SK-N-SH treated with all-trans-retinoic acid at 6 μM for 48 hours (cell line): ENCODE measurements at regions not wholly inside any gene's neighbourhood (a gene's known extent, or its start where the extent isn't known, plus 50 kb on each side); places are given as distances from the start of the nearest gene placed in this dataset.

Experiments
- ATAC-seq: fragments of 200-7000 bp; cut with Tn5 transposase; 3 replicates; pipeline ENCODE4 v1.9.1; 2020; ENCODE audit warnings: mild to moderate bottlenecking, moderate library complexity
- ARNTL ChIP-seq: fragments of 450-650 bp; formaldehyde crosslinking; IDR thresholded peaks from 2 replicates; pipeline ENCODE4 v1.5.0; 2020; ENCODE audit warnings: low read depth, mild to moderate bottlenecking, moderate library complexity, borderline replicate concordance
- BACH2 ChIP-seq: fragments of 250-450 bp; sonication (Bioruptor Pico); IDR thresholded peaks from 2 replicates; pipeline ENCODE4 v1.9.0; 2021; ENCODE audit warnings: mild to moderate bottlenecking, borderline replicate concordance
- CREB5 ChIP-seq: fragments of 250-450 bp; sonication (Bioruptor Pico); IDR thresholded peaks from 2 replicates; pipeline ENCODE4 v1.5.1; 2020; ENCODE audit warnings: low read depth, mild to moderate bottlenecking, moderate library complexity
- CSDC2 ChIP-seq: fragments of 250-450 bp; sonication (Bioruptor Pico); IDR thresholded peaks from 2 replicates; pipeline ENCODE4 v1.5.0; 2020; ENCODE audit warnings: mild to moderate bottlenecking, moderate library complexity
- ESRRG ChIP-seq: fragments of 250-450 bp; sonication (Bioruptor Pico); IDR thresholded peaks from 2 replicates; pipeline ENCODE4 v1.6.1; 2021; ENCODE audit warnings: mild to moderate bottlenecking
- GLIS3 ChIP-seq: fragments of 250-450 bp; sonication (Bioruptor Pico); IDR thresholded peaks from 2 replicates; pipeline ENCODE4 v1.5.0; 2020; ENCODE audit warnings: mild to moderate bottlenecking, moderate library complexity
- ISL1 ChIP-seq: fragments of 250-450 bp; sonication (Bioruptor Pico); IDR thresholded peaks from 2 replicates; pipeline ENCODE4 v2.1.2; 2022; ENCODE audit warnings: mild to moderate bottlenecking, moderate library complexity
- OSR1 ChIP-seq: fragments of 250-450 bp; sonication (Bioruptor Pico); IDR thresholded peaks from 2 replicates; pipeline ENCODE4 v1.8.0; 2022; ENCODE audit warnings: moderate library complexity, mild to moderate bottlenecking, inconsistent platforms
- PPARA ChIP-seq: fragments of 250-450 bp; sonication (Bioruptor Pico); IDR thresholded peaks from 2 replicates; pipeline ENCODE4 v1.5.0; 2020; ENCODE audit warnings: mild to moderate bottlenecking, borderline replicate concordance
- RARB ChIP-seq: fragments of 250-450 bp; sonication (Bioruptor Pico); IDR thresholded peaks from 2 replicates; pipeline ENCODE4 v1.8.0; 2021; ENCODE audit warnings: mild to moderate bottlenecking, moderate library complexity
- SNAI2 ChIP-seq: fragments of 250-450 bp; sonication (Bioruptor Pico); IDR thresholded peaks from 2 replicates; pipeline ENCODE4 v1.5.0; 2020; ENCODE audit warnings: mild to moderate bottlenecking, moderate library complexity
- ZC3H10 ChIP-seq: fragments of 250-450 bp; sonication (Bioruptor Pico); IDR thresholded peaks from 2 replicates; pipeline ENCODE4 v1.5.1; 2021; ENCODE audit warnings: mild to moderate bottlenecking, moderate library complexity
- ZFP3 ChIP-seq: fragments of 250-450 bp; sonication (Bioruptor Pico); IDR thresholded peaks from 2 replicates; pipeline ENCODE4 v1.5.0; 2020; ENCODE audit warnings: mild to moderate bottlenecking, moderate library complexity
- ZFP30 ChIP-seq: fragments of 450-650 bp; formaldehyde crosslinking; IDR thresholded peaks from 2 replicates; pipeline ENCODE4 v1.5.0; 2022; ENCODE audit warnings: mild to moderate bottlenecking, moderate library complexity
- ZNF565 ChIP-seq: fragments of 450-650 bp; formaldehyde crosslinking; conservative IDR thresholded peaks from 2 replicates; pipeline ENCODE4 v1.5.0; 2020; ENCODE audit warnings: low read depth, mild to moderate bottlenecking, moderate library complexity
- TF ChIP-seq, protein P1 (sequence below): fragments of 250-450 bp; sonication (Bioruptor Pico); IDR thresholded peaks from 2 replicates; pipeline ENCODE4 v1.5.0; 2020; ENCODE audit warnings: mild to moderate bottlenecking, moderate library complexity
- TF ChIP-seq, protein P2 (sequence below): fragments of 250-450 bp; sonication (Bioruptor Pico); IDR thresholded peaks from 2 replicates; pipeline ENCODE4 v1.8.0; 2020; ENCODE audit warnings: mild to moderate bottlenecking, moderate library complexity, borderline replicate concordance
- TF ChIP-seq, protein P3 (sequence below): fragments of 250-450 bp; sonication (Bioruptor Pico); IDR thresholded peaks from 2 replicates; pipeline ENCODE4 v1.5.1; 2021; ENCODE audit warnings: mild to moderate bottlenecking, moderate library complexity

- TF ChIP-seq SNAI2 (CRISPR knock-in tag) (no peak), ZFP30 (CRISPR knock-in tag) (no peak), OSR1 (CRISPR knock-in tag) (no peak), ZFP3 (no peak), ZNF565 (no peak), CSDC2 (CRISPR knock-in tag) (no peak)
- TF ChIP-seq, protein P1, sequence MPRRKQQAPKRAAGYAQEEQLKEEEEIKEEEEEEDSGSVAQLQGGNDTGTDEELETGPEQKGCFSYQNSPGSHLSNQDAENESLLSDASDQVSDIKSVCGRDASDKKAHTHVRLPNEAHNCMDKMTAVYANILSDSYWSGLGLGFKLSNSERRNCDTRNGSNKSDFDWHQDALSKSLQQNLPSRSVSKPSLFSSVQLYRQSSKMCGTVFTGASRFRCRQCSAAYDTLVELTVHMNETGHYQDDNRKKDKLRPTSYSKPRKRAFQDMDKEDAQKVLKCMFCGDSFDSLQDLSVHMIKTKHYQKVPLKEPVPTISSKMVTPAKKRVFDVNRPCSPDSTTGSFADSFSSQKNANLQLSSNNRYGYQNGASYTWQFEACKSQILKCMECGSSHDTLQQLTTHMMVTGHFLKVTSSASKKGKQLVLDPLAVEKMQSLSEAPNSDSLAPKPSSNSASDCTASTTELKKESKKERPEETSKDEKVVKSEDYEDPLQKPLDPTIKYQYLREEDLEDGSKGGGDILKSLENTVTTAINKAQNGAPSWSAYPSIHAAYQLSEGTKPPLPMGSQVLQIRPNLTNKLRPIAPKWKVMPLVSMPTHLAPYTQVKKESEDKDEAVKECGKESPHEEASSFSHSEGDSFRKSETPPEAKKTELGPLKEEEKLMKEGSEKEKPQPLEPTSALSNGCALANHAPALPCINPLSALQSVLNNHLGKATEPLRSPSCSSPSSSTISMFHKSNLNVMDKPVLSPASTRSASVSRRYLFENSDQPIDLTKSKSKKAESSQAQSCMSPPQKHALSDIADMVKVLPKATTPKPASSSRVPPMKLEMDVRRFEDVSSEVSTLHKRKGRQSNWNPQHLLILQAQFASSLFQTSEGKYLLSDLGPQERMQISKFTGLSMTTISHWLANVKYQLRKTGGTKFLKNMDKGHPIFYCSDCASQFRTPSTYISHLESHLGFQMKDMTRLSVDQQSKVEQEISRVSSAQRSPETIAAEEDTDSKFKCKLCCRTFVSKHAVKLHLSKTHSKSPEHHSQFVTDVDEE (CRISPR knock-in tag): no peak
- no peak for ATAC-seq
Measured at GRCh38 chr7:155865830-155866525, 53.7 kb upstream of the SHH start.

GRCh38 chr7:155864991-155865690 is 52.9 kb upstream of the SHH start:
- no peak for ATAC-seq
- no peak for TF ChIP-seq ZC3H10
- no peak for TF ChIP-seq CSDC2 (CRISPR knock-in tag)
- TF ChIP-seq ESRRG (CRISPR knock-in tag): no peak
- TF ChIP-seq CREB5 (CRISPR knock-in tag): no peak
- TF ChIP-seq ZFP3: no peak
- TF ChIP-seq BACH2 (CRISPR knock-in tag): no peak
- TF ChIP-seq, protein P2, sequence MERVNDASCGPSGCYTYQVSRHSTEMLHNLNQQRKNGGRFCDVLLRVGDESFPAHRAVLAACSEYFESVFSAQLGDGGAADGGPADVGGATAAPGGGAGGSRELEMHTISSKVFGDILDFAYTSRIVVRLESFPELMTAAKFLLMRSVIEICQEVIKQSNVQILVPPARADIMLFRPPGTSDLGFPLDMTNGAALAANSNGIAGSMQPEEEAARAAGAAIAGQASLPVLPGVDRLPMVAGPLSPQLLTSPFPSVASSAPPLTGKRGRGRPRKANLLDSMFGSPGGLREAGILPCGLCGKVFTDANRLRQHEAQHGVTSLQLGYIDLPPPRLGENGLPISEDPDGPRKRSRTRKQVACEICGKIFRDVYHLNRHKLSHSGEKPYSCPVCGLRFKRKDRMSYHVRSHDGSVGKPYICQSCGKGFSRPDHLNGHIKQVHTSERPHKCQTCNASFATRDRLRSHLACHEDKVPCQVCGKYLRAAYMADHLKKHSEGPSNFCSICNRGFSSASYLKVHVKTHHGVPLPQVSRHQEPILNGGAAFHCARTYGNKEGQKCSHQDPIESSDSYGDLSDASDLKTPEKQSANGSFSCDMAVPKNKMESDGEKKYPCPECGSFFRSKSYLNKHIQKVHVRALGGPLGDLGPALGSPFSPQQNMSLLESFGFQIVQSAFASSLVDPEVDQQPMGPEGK: no peak
- TF ChIP-seq ISL1 (CRISPR knock-in tag): no peak
- no peak for TF ChIP-seq RARB (CRISPR knock-in tag)

DNA sequence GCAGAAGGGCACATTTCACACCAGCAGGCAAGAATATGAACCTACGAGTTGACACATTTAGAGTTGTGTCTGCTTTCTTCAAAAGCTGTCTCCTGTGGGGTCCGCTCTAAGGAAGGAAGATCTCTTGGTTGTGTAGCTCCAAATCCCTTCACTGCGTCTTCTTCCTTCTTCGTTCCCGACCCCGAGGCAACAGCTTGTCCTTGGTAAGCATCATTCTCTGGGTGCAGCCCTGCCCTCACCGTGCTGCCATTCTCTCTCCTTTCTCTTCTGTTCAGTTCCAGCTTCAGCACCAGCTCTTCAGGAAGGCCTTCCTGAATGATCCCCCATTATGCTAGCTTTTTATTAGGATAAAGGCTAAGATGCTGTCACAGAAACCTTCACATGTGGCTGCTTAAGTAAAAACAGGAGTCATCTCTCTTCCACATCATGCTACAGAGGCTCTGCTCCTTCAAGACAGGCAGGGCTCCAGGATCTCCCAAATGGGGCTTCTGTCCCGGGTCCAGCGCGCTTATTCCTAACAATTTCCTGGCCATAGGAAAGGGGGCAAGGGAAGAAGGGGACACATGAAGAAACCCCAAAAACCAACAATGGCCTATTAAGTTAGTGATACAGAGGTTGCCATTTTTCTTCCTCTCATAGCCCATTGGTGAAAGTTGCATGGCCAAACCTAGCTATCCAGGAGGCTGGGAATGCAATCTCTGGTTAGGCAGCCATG is 52.2 kb upstream of the SHH start:
- ATAC-seq: no peak
- no peak for TF ChIP-seq ZFP30 (CRISPR knock-in tag)
- no peak for TF ChIP-seq PPARA
- no peak for TF ChIP-seq GLIS3
- TF ChIP-seq, all 23 proteins: peak for 0

DNA sequence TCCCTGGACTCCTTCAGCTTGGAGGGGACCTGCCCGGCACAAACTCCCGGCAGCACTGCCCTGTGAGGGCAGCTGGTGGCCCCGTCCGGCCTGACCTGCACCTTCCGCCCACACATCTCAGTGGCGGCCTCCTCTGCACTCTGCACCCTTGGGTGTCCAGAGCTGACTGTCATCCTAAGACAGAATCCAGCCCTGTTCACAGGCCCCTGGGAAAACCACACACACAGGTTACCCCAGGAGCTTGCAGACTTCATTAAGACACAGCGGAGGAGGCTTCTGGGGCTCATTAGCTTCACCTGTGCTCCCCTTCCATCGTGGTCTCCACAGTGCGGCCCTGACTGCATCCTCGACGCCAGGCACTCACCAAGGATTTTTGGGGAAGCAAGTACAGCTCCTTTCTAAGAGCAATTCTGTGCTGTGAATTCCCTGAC is 51.5 kb upstream of the SHH start:
- no peak for TF ChIP-seq ISL1 (CRISPR knock-in tag)
- TF ChIP-seq OSR1 (CRISPR knock-in tag): no peak
- TF ChIP-seq, protein P3, sequence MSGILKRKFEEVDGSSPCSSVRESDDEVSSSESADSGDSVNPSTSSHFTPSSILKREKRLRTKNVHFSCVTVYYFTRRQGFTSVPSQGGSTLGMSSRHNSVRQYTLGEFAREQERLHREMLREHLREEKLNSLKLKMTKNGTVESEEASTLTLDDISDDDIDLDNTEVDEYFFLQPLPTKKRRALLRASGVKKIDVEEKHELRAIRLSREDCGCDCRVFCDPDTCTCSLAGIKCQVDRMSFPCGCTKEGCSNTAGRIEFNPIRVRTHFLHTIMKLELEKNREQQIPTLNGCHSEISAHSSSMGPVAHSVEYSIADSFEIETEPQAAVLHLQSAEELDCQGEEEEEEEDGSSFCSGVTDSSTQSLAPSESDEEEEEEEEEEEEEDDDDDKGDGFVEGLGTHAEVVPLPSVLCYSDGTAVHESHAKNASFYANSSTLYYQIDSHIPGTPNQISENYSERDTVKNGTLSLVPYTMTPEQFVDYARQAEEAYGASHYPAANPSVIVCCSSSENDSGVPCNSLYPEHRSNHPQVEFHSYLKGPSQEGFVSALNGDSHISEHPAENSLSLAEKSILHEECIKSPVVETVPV: no peak
- TF ChIP-seq SNAI2 (CRISPR knock-in tag): no peak
- no peak for TF ChIP-seq ZFP30 (CRISPR knock-in tag)
- TF ChIP-seq, protein P1 (CRISPR knock-in tag): no peak
- no peak for TF ChIP-seq ARNTL (CRISPR knock-in tag)
- no peak for TF ChIP-seq ZFP3
- no peak for ATAC-seq
